Naive B cell (primary cell): ENCODE measurements at regions not wholly inside any gene's neighbourhood (a gene's known extent, or its start where the extent isn't known, plus 50 kb on each side); places are given as distances from the start of the nearest gene placed in this dataset.

Source experiments
- ATAC-seq, 2 donors: fragments of 150-1000 bp; cut with Tn5 transposase; 2 replicates each; pipeline ENCODE4 v1.10.0; 2021; ENCODE audit warnings: low read depth in 2 of 2, mild to moderate bottlenecking in 2 of 2, moderate library complexity in 2 of 2
- DNase-seq: peaks from one replicate; pipeline ENCODE4 v3.0.0; 2022
- H3K27ac Mint-ChIP-seq, 6 donors: one replicate each; pipeline ENCODE4 v1.8.0; 2020 to 2022; ENCODE audit warnings: mild to moderate bottlenecking in 6 of 6, mixed read lengths in 6 of 6, moderate library complexity in 5 of 6, inconsistent platforms in 2 of 6
- H3K27me3 Mint-ChIP-seq, 3 donors: one replicate each; pipeline ENCODE4 v1.8.0; 2021 to 2022; ENCODE audit warnings: mixed read lengths in 3 of 3, mild to moderate bottlenecking in 1 of 3
- H3K36me3 Mint-ChIP-seq, 2 donors: one replicate each; pipeline ENCODE4 v1.8.0; 2020 to 2022; ENCODE audit warnings: mixed read lengths in 2 of 2, inconsistent platforms in 1 of 2, mild to moderate bottlenecking in 1 of 2
- H3K4me1 Mint-ChIP-seq, 3 donors: one replicate each; pipeline ENCODE4 v1.8.0; 2020 to 2022; ENCODE audit warnings: mixed read lengths in 3 of 3, inconsistent platforms in 1 of 3, mild to moderate bottlenecking in 1 of 3, moderate library complexity in 1 of 3
- H3K4me3 Mint-ChIP-seq, 8 donors: one replicate each; pipeline ENCODE4 v1.8.0; 2020 to 2022; ENCODE audit warnings: mild to moderate bottlenecking in 8 of 8, mixed read lengths in 8 of 8, moderate library complexity in 8 of 8, inconsistent platforms in 2 of 8
- H3K9me3 Mint-ChIP-seq, 7 donors: one replicate each; pipeline ENCODE4 v1.8.0; 2020 to 2022; ENCODE audit warnings: mixed read lengths in 7 of 7, mild to moderate bottlenecking in 5 of 7, inconsistent platforms in 2 of 7, moderate library complexity in 1 of 7

DNA sequence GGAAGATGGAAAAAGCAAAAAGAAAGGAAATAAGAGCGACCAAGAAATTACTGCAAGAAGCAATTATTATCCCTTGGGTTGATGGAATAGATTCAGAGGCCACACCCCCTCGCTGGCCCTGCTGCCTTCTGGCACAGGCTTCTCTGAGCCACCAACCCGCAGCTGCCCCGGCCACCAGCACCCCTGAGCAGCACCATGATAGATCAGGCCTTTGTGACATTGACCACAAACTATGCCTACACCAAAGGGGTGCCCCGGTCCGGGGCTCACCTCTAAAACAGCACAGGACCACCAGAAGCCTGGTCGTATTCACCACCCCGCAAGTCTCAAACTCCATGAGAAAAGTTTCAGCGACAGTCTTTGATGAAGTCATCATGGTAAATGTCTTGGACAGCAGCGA, 1059.3 kb downstream of the SLITRK1 start:
- no peak overlapping the region for H3K27ac Mint-ChIP-seq
- no peaks in the 10 kb centered on the region for H3K36me3 Mint-ChIP-seq
- DNase-seq (no peak), ATAC-seq (no peak)
- H3K27me3 Mint-ChIP-seq: no peaks in the 10 kb centered on the region
- peaks cover 0 to 22% (median 2%) of the 10 kb centered on the region in 7 donors for H3K9me3 Mint-ChIP-seq
- H3K4me1 Mint-ChIP-seq: no peaks in the 10 kb centered on the region
- H3K4me3 Mint-ChIP-seq: no peak overlapping the region

- no peaks in the 10 kb centered on the region for H3K27me3 Mint-ChIP-seq
- no peak for ATAC-seq
- H3K36me3 Mint-ChIP-seq: no peaks in the 10 kb centered on the region
- no peak overlapping the region for H3K4me3 Mint-ChIP-seq
- no peaks in the 10 kb centered on the region for H3K4me1 Mint-ChIP-seq
- H3K9me3 Mint-ChIP-seq: peaks cover 0 to 19% (median 7%) of the 10 kb centered on the region in 7 donors
- H3K27ac Mint-ChIP-seq: no peak overlapping the region
- no peak for DNase-seq
Observed at GRCh38 chr13:82817133-82817532, 1065.1 kb downstream of the SLITRK1 start.

GRCh38 chr13:82815791-82816190, 1066.5 kb downstream of the SLITRK1 start:
- H3K36me3 Mint-ChIP-seq: no peaks in the 10 kb centered on the region
- no peaks in the 10 kb centered on the region for H3K4me1 Mint-ChIP-seq
- no peaks in the 10 kb centered on the region for H3K27me3 Mint-ChIP-seq
- ATAC-seq: no peak
- peaks cover 0 to 25% (median 7%) of the 10 kb centered on the region in 7 donors for H3K9me3 Mint-ChIP-seq
- H3K27ac Mint-ChIP-seq: no peak overlapping the region
- DNase-seq: no peak
- no peak overlapping the region for H3K4me3 Mint-ChIP-seq

- H3K27me3 Mint-ChIP-seq: no peaks in the 10 kb centered on the region
- no peak overlapping the region for H3K4me3 Mint-ChIP-seq
- peaks cover 0 to 14% (median 3%) of the 10 kb centered on the region in 7 donors for H3K9me3 Mint-ChIP-seq
- no peaks in the 10 kb centered on the region for H3K4me1 Mint-ChIP-seq
- ATAC-seq: no peak
- H3K36me3 Mint-ChIP-seq: no peaks in the 10 kb centered on the region
- no peak for DNase-seq
- H3K27ac Mint-ChIP-seq: no peak overlapping the region
Observed at GRCh38 chr13:82803341-82803740, 1078.9 kb downstream of the SLITRK1 start.

DNA sequence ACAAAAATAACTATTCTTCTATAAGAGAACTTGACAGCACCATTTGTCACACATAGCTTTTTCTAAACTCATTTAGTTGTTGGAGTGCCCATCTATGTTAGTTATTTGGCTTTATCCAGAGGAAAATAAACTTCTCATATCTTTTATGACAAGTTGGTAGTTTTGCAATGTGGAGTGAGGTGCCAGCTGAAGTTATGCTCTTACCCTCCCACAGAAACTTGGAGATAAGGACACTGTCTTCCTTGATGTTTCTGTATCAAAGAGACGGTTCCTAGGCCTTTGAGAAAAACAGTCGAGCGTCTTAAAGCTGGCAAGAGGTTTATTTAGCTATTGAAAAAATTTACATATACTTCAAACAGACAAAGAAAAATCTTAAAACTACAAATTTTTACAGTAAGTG, 1079.7 kb downstream of the SLITRK1 start:
- DNase-seq (no peak), ATAC-seq (no peak)
- Mint-ChIP-seq H3K27me3 (no peaks in the 10 kb centered on the region), H3K9me3 (peaks cover 0 to 14% (median 3%) of the 10 kb centered on the region in 7 donors), H3K27ac (no peak overlapping the region), H3K4me3 (no peak overlapping the region), H3K4me1 (no peaks in the 10 kb centered on the region), H3K36me3 (no peaks in the 10 kb centered on the region)

DNA sequence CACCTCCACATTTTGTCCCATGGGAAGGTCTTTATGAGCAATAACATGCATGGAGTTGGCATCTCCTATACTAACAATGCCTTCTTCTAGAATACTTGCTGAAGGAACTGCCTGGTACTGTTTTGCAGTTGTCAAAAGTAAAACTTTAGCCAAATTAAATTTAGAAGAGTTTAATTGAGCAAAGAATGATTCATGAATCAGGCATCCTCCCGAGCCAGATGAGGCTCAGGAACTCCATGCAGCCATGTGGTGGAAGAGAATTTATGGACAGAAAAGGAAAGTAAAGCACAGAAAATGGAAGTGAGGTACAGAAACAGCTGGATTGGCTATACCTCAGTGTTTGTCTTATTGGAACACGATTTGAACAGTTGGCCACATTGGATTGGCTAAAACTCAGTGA, 1081.9 kb downstream of the SLITRK1 start:
- Mint-ChIP-seq H3K27ac (no peak overlapping the region), H3K4me3 (no peak overlapping the region), H3K9me3 (peaks cover 0 to 17% (median 4%) of the 10 kb centered on the region in 7 donors), H3K27me3 (no peaks in the 10 kb centered on the region), H3K4me1 (no peaks in the 10 kb centered on the region), H3K36me3 (no peaks in the 10 kb centered on the region)
- DNase-seq (no peak), ATAC-seq (no peak)

GRCh38 chr13:82797876-82798275, 1084.4 kb downstream of the SLITRK1 start:
- no peaks in the 10 kb centered on the region for H3K36me3 Mint-ChIP-seq
- H3K9me3 Mint-ChIP-seq: peaks cover 0 to 8% (median 0%) of the 10 kb centered on the region in 7 donors
- ATAC-seq (no peak), DNase-seq (no peak)
- no peak overlapping the region for H3K4me3 Mint-ChIP-seq
- H3K27me3 Mint-ChIP-seq: no peaks in the 10 kb centered on the region
- no peaks in the 10 kb centered on the region for H3K4me1 Mint-ChIP-seq
- H3K27ac Mint-ChIP-seq: no peak overlapping the region

GRCh38 chr13:82791035-82791434, 1091.2 kb downstream of the SLITRK1 start:
- H3K4me1 Mint-ChIP-seq: no peaks in the 10 kb centered on the region

DNA sequence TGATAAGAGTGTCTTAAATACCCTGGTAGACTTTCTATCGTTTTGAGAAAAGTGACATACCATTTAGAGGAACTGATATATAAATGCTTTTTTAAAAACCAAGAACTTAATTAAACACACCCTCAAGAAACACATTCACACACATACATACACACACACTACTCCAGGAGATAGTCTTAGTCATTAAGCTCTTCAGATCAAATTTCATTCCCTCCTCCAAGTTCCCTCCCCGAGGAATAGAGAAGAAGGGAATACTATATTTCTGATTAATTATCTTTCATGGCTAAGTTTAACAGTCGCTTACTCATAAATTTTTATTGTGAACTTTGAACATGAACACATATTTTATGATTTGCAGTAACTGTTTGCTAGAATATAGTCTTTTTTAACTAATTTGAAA, 1109.5 kb downstream of the SLITRK1 start:
- no peaks in the 10 kb centered on the region for H3K4me1 Mint-ChIP-seq
- no peak overlapping the region for H3K27ac Mint-ChIP-seq
- H3K36me3 Mint-ChIP-seq: no peaks in the 10 kb centered on the region
- no peak for DNase-seq
- H3K4me3 Mint-ChIP-seq: no peak overlapping the region
- H3K9me3 Mint-ChIP-seq: peaks cover 0 to 6% (median 2%) of the 10 kb centered on the region in 7 donors
- no peaks in the 10 kb centered on the region for H3K27me3 Mint-ChIP-seq
- no peak for ATAC-seq

More at GRCh38 chr13:82791035-82791434, 1091.2 kb downstream of the SLITRK1 start:
- Mint-ChIP-seq H3K4me3 (peak overlapping the region in 1 of 8 donors; percentile 40), H3K36me3 (no peaks in the 10 kb centered on the region), H3K27ac (no peak overlapping the region), H3K27me3 (no peaks in the 10 kb centered on the region), H3K9me3 (peaks cover 0 to 4% (median 0%) of the 10 kb centered on the region in 7 donors)
- DNase-seq: no peak
- ATAC-seq: no peak

DNA sequence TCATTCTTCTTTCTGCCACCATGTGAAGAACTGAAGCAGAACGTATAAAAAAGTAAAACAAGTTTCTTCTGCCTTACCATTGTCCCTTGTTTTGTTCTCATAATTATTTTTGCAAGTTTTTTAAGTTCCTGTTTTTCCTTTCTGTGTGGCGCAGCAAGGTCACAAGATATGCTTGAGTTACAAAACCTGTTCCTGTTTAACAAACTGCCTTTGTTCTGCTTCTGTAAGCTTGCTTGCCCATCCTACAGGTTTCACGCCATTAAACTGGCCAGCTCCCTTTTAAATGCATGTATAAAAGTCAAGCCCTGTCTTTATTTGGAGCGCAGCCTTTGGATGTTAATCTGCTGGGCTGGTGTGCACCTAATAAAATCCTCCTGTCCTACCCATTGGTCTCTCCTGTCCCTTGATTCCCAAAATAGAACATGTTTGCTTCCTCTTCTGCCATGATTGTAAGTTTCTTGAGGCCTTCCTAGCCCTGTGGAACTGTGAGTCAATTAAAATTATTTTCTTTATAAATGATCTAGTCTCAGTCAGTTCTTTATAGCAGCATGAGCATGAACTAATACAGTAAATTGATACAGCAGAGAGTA, 1115.4 kb downstream of the SLITRK1 start:
- ATAC-seq: peak; percentile 37 to 64
- H3K4me3 Mint-ChIP-seq: peak overlapping the region in 2 of 8 donors; percentile 10 to 13
- DNase-seq: no peak
- peaks cover 2 to 14% (median 7%) of the 10 kb centered on the region in 7 donors for H3K9me3 Mint-ChIP-seq
- H3K27ac Mint-ChIP-seq: peak overlapping the region in 3 of 6 donors; percentile 31 to 88 (median 67)
- H3K27me3 Mint-ChIP-seq: no peaks in the 10 kb centered on the region
- no peaks in the 10 kb centered on the region for H3K36me3 Mint-ChIP-seq
- H3K4me1 Mint-ChIP-seq: peaks cover 0 to 7% (median 0%) of the 10 kb centered on the region in 3 donors

- no peak for ATAC-seq
- no peaks in the 10 kb centered on the region for H3K36me3 Mint-ChIP-seq
- H3K4me1 Mint-ChIP-seq: no peaks in the 10 kb centered on the region
- H3K9me3 Mint-ChIP-seq: peaks cover 0 to 8% (median 5%) of the 10 kb centered on the region in 7 donors
- peak overlapping the region in 1 of 6 donors; percentile 65 for H3K27ac Mint-ChIP-seq
- DNase-seq: no peak
- H3K27me3 Mint-ChIP-seq: no peaks in the 10 kb centered on the region
- H3K4me3 Mint-ChIP-seq: no peak overlapping the region
Observed at GRCh38 chr13:82758044-82758443, 1124.2 kb downstream of the SLITRK1 start.

DNA sequence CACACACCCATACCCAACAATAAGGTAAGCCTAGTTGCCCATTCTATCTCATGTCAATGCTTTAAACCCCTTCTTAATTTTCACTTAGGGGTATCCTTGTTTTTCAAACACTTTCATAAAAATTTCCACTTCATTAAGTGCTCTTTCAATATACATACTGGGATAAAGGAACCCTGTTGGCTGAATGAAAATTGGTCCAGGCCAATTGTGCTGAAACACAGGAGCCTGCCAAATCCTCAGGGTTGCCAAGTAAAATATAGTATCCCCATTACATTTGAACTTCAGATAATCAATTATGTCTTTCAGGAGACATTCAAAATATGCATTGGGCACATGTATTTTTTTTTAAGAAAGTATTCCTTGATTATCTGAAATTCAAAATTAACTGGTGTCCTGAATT, 1131.1 kb downstream of the SLITRK1 start:
- no peak for ATAC-seq
- Mint-ChIP-seq H3K27me3 (no peaks in the 10 kb centered on the region), H3K4me3 (no peak overlapping the region), H3K4me1 (no peaks in the 10 kb centered on the region), H3K36me3 (no peaks in the 10 kb centered on the region), H3K27ac (no peak overlapping the region), H3K9me3 (peaks cover 0 to 7% (median 0%) of the 10 kb centered on the region in 7 donors)
- no peak for DNase-seq

GRCh38 chr13:82749551-82749950, 1132.7 kb downstream of the SLITRK1 start:
- DNase-seq: no peak
- ATAC-seq: no peak
- Mint-ChIP-seq H3K27ac (no peak overlapping the region), H3K4me3 (no peak overlapping the region), H3K36me3 (no peaks in the 10 kb centered on the region), H3K27me3 (no peaks in the 10 kb centered on the region), H3K4me1 (no peaks in the 10 kb centered on the region), H3K9me3 (peaks cover 0 to 7% (median 1%) of the 10 kb centered on the region in 7 donors)

DNA sequence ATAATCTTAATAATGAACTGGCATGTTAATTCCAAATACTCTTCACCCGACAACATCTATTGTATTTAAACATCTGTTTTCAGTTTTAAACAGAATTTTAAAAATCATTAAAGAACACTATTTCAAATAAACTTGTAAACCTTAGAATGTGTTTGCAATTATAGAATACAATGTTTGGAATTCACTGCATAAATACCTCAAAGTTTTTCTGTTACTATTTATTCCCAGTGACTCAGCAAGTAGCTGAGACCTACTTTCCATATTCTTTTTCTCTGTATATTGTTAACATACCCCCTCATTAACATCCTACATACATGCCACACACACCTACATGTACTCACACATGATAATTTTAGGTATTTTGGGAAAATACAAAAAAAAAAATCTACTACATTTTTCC, 1134.3 kb downstream of the SLITRK1 start:
- no peaks in the 10 kb centered on the region for H3K4me1 Mint-ChIP-seq
- H3K4me3 Mint-ChIP-seq: no peak overlapping the region
- H3K27ac Mint-ChIP-seq: no peak overlapping the region

DNA sequence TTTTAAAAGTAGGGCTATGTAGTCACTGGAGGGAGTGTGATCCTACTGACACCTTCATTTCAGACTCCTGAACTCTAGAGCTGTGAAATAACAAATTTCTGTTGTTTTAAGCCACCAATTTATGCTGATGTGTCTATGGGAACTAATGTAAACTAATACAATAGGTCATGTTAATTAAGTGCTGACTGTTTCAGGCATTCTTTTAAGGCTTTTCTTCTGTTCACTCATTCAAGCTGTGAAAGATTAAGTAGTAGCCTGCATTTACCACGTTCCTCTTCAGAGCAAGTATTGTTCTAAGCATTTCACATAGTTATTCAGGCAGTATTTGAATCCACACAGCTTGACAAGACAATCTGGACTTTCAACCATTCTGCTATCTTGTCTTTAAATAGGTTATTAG, 1135.0 kb downstream of the SLITRK1 start:
- no peaks in the 10 kb centered on the region for H3K27me3 Mint-ChIP-seq
- no peaks in the 10 kb centered on the region for H3K4me1 Mint-ChIP-seq
- H3K36me3 Mint-ChIP-seq: no peaks in the 10 kb centered on the region
- H3K27ac Mint-ChIP-seq: no peak overlapping the region
- ATAC-seq (no peak), DNase-seq (no peak)
- H3K4me3 Mint-ChIP-seq: no peak overlapping the region
- peaks cover 0 to 7% (median 0%) of the 10 kb centered on the region in 7 donors for H3K9me3 Mint-ChIP-seq

More for the DNA sequence above, 1134.3 kb downstream of the SLITRK1 start:
- DNase-seq: no peak
- ATAC-seq: no peak
- Mint-ChIP-seq H3K9me3 (peaks cover 0 to 7% (median 0%) of the 10 kb centered on the region in 7 donors), H3K36me3 (no peaks in the 10 kb centered on the region), H3K27me3 (no peaks in the 10 kb centered on the region)
